Dedifferentiated amniotic fluid mesenchymal stem cell (primary cell): ENCODE measurements at regions not wholly inside any gene's neighbourhood (a gene's known extent, or its start where the extent isn't known, plus 50 kb on each side); places are given as distances from the start of the nearest gene placed in this dataset.
"Not testable (repeated sequence)": the region's sequence is repeated elsewhere in the genome, so short reads cannot be mapped to it uniquely, and the experiment has no call there.

Experiments used
- DNase-seq: peaks from one replicate; pipeline ENCODE4 v3.0.0-alpha.2; 2016; ENCODE audit errors: extremely low spot score

GRCh38 chr1:172717722-172718465 is 59.0 kb downstream of the FASLG start:
- no peak for DNase-seq

GRCh38 chr1:172719066-172719627 is 60.2 kb downstream of the FASLG start:
- no peak for DNase-seq

DNA sequence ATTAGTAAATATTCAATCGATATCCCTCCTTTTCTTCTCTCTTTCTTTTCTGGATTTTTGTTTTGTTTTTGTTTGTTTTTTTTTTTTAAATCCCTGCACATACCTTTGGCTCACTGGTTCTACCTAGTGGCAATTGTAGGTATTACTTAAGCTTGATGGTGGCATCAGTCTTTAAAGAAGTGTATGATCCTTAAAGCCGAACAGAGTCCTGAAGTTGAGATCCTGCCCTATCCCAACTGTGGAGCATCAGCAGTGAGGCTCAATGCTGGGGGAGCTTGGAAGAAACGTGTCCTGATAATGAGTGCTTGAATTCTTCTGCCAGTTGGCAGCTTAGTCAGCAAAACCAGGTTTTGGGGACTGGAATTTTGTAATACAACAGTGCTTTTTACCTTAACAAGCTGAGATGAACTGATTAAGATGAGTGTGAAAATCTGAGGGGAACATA is 60.8 kb downstream of the FASLG start:
- peak; percentile 57 for DNase-seq

DNA sequence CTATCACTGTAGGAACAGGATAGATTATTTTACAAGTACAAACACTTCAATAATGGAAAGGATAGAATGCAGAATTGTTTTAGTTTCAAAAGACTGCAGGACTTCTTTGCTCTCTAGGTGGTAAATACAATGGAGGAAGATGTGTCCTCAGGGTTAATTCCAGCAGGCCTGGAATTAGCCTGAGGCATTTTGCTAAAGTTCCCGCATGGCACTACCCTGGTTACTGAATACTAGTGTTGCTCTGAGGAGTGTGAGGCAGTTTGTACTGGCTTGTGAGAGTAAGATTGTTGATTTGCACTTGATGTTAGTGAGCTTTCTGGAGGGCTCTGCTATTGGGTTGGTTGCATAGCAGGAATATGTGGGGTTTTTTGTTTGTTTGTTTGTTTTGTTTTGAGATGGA is 61.4 kb downstream of the FASLG start:
- DNase-seq: no peak

- DNase-seq: no peak
Observed at GRCh38 chr1:172723251-172723650, 64.3 kb downstream of the FASLG start.

DNA sequence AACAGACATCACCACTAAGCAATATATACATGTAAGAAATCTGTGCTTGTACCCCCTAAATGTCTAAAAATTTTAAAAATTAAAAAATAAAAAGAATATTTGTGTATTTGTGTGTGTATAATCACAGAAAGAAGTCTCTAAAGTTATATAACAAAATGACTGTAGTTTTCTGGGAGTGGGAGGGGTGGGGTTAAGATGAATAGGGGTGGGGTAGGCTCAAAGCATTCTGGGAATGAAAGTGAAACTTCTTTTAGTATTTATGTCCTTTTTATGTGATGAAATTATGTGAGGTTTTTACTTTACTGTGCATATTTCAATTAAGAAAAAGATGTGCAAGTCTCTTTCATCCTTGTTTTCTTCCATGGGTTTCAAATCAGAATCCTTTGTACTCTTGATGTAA is 65.3 kb downstream of the FASLG start:
- DNase-seq: no peak

- no peak for DNase-seq
Observed at GRCh38 chr1:172724765-172725613, 66.1 kb downstream of the FASLG start.

DNA sequence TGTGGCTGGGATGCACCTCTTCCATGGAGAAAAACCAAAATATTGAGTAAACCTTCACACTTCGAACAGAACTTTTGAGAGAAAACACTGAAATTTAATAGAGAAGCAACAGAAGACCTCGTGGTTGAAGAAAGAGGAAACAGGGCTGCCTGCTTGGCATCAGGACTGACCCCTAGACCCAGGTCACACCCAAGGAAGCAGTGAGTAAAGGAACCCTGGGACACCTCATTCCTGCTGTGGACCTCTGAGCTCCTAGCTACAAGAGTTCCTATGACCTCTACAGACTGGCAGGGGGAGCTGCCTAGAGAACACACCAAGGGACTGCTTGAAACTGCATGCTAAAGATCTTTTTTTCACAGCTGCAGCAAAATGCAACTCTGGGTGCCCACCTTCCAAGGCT is 67.8 kb downstream of the FASLG start:
- DNase-seq: no peak

DNA sequence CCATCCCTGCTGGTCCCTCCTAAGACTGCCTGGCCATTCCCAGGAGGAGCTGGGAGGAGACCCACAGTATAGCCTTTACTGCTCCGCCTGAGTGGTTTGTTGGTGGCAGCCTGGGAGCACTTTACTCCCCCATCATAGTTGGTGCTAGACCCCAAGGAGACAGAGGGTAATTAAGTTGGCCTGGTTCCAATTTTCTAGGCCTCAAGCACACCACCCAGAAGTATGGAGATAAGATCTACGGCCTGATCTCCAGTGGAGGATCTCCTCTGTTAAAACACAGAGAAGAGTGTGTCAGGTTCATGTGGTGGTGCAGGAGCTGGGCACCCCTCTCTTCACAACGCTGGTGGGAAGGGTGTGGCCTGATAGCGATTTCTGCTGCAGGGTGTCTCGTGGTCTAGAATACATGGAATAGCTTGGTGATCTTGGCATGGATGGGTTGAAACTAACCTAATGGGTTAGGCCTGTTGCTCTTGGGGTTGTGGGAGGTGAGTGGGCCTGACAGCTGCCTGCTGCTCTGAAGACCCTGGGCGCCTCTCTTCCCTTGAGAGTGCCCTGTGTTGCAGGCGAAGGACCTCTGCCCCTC is 68.5 kb downstream of the FASLG start:
- DNase-seq: no peak

GRCh38 chr1:172727956-172728603 is 69.2 kb downstream of the FASLG start:
- DNase-seq: no peak

DNA sequence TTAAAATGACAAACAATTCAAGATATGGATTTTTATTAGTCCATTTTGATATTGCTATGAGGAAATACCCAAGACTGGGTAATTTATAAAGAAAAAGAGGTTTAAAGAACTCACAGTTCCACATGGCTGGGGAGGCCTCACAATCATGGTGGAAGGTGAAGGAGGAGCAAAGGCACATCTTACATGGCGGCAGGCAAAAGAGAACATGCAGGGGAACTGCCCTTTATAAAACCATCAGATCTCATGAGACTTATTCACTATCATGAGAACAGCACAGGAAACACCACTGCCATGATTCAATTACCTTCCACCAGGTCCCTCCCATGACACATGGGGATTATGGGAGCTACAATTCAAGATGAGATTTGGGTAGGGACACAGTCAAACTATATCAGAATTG is 69.8 kb downstream of the FASLG start:
- DNase-seq: not testable (repeated sequence)

DNA sequence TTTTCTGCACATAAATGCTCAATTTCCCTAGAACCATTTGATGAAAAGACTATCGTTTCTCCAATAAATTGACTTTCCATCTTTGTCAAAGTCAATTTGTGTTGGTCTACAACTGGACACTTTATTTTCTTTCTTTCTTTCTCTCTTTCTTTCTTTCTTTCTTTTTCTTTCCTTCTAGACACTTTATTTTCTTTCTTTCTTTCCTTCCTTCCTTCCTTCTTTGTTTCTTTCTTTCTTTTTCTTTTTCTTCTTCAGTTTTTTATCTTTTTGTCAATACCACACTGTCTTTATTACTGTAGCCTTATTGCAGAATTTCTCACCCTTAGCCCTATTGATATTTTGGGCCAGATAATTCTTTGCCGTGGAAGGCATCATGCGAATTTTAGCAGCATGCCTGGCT is 73.5 kb downstream of the FASLG start:
- no peak for DNase-seq

DNA sequence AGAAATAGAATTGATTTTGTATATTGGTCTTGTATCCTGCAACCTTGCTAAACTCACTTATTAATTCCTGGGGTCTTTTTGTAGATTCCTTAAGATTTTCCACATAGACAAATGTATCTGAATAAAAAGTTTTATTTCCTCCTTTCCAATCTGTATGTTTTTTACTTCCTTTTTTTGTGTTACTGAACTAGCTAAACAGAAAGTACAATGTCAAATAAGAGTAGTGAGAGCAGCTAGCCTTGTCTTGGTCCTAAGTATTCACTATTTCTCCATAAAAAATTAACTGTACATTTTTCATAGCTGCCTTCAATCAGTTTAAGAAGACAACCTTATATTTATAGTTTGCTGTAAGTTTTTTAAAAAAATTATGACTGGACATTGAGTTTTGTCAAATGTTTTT is 74.9 kb downstream of the FASLG start:
- DNase-seq: no peak

GRCh38 chr1:172738389-172738788 is 79.5 kb downstream of the FASLG start:
- no peak for DNase-seq

DNA sequence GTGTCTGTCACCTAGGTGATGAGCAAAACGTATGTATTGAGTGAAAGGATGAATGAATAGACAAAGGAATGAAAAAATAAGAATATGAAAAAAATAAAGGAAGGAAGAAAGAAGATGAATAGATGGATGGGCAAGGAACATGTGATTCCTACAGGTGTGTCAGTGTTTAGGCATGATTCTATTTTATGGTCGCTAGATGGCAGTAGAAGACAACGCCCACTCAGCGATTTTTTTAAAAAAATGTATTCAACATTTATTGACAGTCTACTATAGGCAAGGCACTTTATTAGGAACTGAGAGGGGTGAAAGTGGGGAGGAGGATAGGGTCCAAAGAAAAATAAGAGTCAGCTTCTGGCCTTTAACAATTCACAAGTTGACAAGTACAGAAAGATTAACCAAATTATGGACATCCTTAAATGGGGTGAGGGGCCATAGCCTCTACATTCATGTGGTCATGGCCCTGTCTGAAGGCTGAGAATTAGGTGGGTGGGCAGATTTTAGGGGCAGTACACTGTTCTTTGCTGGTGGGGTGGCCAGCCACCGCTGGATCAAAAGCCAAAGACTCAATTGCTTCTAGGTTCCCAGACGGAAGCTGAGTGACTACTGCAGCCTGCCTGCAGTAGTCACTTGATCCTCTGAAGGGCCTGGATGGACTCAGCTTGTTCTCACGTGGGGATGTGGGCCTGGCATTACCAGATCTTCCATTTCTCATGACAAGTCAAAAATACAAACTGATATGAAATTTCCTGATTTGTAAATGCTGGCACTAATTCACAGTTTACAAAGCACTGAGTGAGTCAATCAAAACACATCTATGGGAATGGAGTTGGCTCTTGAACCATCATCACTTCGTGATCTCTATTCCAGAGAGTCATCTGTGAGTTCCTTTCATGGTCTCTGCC is 83.9 kb downstream of the FASLG start:
- DNase-seq: no peak

DNA sequence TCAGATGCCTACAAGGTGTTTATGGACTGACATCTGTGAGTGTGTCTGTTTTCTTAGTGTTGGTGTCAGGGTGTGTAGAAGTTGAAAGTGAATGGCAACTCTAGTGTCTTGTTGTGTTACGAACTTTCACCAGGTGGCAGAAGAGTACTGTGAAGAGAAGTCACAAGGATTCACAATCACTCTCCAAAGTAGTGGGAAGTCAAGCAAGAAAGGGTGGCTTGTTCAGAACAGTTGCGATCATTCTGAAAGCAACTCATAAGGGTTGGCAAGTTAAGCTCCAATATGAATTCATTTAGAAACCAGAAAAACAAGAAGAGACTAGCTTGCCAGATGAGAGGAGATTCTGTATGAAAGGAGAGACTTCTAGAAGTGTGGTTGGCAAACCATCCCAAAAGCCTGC is 86.1 kb downstream of the FASLG start:
- peak; percentile 77 for DNase-seq

DNA sequence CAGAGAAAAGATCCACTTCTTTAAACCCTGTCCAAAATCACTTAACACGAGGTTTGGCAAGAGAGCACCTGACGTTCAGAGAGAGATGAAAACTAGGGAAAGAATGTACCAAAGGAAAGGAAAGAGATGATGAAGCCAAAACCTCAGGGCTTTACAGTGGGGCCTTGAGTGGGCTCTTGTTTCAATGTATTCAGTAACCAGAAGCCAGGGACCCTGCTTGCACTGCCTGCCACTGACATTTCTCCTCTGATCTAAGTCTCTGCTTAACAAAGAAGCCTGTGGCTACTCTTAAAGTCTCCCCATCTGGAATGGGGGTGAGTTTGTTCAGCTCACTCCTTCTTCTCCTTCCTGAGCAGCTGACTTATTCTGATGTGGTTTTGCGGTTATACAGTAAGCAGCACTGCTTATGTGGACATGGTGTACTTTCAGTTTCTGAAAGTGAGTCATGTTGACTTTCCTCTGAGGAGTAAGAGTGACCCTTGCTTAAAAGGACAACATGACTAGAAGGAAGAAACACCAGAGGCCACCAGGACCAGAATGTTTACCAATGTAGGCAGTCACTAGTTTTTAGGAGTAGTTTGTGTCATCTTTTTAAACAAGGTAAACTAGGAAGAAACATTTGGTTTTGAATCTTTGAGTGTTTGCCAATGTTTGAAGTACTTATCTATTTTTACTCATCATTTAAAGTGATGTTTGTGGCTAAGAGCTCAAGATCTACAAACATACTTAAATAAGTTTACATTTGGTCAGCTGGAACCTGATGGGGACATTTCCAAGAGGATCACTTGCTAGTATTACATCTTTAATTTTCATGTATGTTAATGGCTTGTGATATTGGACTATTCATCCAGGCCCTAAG is 87.4 kb downstream of the FASLG start:
- peak; percentile 95 for DNase-seq

DNA sequence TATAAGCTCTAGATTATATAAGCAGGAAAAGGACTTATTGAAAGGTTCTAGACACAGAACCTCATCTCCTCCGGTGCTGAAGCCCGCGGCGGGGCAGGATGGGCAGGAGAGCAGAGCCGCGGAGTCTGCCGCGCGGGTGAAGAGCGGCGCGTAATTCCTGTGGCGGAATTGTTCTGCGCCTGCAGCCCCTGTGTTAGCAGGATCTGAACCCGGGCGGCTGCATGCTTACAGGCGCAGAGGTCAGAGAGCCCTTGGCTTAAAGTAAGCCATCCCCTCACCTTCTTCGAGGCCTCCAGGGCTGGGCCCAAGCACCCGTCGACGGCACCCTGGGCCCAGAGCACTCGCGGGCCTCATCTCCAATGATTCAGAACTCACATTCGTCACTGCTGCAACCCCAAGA is 89.3 kb downstream of the FASLG start:
- no peak for DNase-seq

- no peak for DNase-seq
Observed at GRCh38 chr1:172751683-172752082, 92.8 kb downstream of the FASLG start.

DNA sequence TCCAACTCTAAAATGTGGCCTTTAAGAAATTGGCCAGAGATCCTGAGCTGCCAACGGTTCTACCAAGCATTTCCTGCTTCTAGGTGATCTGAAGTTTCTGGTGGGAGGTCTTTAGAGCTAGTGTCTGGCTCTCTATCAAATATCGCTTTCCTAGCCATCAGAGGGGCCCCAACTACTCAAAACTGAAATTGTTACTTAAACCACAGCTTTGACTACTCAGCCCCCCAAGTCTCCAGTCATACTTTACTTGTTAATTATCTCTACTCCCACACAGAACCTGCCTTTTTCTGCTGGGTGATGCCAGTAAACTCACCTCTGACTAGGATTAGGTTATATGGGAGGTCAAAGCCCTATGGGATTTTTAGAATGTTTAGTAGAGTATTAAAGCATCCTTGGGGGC is 95.1 kb downstream of the FASLG start:
- DNase-seq: no peak
